ENCODE measurements at regions not wholly inside any gene's neighbourhood (a gene's known extent, or its start where the extent isn't known, plus 50 kb on each side); places are given as distances from the start of the nearest gene placed in this dataset.

GRCh38 chrX:867502-867901 lies 236.9 kb downstream of the SHOX start:
- Mint-ChIP-seq H3K9me3 (ENCODE audit: unreplicated experiment) (peaks cover 55% of the 10 kb centered on the region), H3K36me3 (ENCODE audit: low read depth, unreplicated experiment) (peaks cover 26% of the 10 kb centered on the region), H3K4me1 (ENCODE audit: unreplicated experiment) (no peaks in the 10 kb centered on the region), H3K4me3 (ENCODE audit: unreplicated experiment) (no peak overlapping the region), H3K27me3 (ENCODE audit: unreplicated experiment) (peaks cover 12% of the 10 kb centered on the region), H3K27ac (ENCODE audit: unreplicated experiment) (no peak overlapping the region)
- TF ChIP-seq, protein P1, sequence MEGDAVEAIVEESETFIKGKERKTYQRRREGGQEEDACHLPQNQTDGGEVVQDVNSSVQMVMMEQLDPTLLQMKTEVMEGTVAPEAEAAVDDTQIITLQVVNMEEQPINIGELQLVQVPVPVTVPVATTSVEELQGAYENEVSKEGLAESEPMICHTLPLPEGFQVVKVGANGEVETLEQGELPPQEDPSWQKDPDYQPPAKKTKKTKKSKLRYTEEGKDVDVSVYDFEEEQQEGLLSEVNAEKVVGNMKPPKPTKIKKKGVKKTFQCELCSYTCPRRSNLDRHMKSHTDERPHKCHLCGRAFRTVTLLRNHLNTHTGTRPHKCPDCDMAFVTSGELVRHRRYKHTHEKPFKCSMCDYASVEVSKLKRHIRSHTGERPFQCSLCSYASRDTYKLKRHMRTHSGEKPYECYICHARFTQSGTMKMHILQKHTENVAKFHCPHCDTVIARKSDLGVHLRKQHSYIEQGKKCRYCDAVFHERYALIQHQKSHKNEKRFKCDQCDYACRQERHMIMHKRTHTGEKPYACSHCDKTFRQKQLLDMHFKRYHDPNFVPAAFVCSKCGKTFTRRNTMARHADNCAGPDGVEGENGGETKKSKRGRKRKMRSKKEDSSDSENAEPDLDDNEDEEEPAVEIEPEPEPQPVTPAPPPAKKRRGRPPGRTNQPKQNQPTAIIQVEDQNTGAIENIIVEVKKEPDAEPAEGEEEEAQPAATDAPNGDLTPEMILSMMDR (IDR thresholded peaks at IDR 0.05; ENCODE audit: unreplicated experiment), result no peak
- no peak for DNase-seq (ENCODE audit: low spot score)

DNA sequence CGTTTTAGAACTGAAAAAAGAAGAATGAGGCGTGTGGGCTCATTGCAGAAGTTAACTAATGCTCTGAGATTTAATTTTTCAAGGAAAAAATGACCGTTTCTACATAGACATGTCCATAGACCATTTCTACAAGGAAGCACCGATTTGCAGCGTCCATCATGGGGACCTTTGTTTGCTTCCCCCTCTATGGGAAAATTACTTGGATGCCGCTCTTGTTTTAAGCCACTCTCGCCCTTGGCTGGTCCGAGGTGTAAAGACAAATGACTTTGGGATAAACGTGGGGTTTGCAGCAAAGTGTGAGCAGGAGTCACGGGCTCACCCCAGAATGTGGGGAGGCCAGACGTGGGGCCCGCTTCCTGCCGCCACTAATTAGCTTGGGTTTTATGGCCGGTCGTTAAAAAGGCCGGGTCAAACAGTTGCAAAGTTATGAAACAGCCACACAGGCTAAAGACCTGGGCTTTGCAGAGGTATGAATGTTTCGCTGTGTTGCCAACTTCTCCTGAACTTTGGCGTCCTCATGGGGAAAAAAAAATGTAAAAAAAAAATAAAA lies 235.9 kb downstream of the SHOX start:
- H3K36me3 Mint-ChIP-seq (ENCODE audit: low read depth, unreplicated experiment), result peaks cover 23% of the 10 kb centered on the region
- peaks cover 51% of the 10 kb centered on the region for H3K9me3 Mint-ChIP-seq (ENCODE audit: unreplicated experiment)
- TF ChIP-seq, protein P1 (IDR thresholded peaks at IDR 0.05; ENCODE audit: unreplicated experiment), result no peak
- H3K4me3 Mint-ChIP-seq (ENCODE audit: unreplicated experiment), result no peak overlapping the region
- no peaks in the 10 kb centered on the region for H3K4me1 Mint-ChIP-seq (ENCODE audit: unreplicated experiment)
- H3K27me3 Mint-ChIP-seq (ENCODE audit: unreplicated experiment), result peaks cover 15% of the 10 kb centered on the region
- no peak overlapping the region for H3K27ac Mint-ChIP-seq (ENCODE audit: unreplicated experiment)
- no peak for DNase-seq (ENCODE audit: low spot score)

- H3K27me3 Mint-ChIP-seq (ENCODE audit: unreplicated experiment), result peaks cover 12% of the 10 kb centered on the region
- no peak overlapping the region for H3K27ac Mint-ChIP-seq (ENCODE audit: unreplicated experiment)
- H3K9me3 Mint-ChIP-seq (ENCODE audit: unreplicated experiment), result peaks cover 42% of the 10 kb centered on the region
- no peaks in the 10 kb centered on the region for H3K4me1 Mint-ChIP-seq (ENCODE audit: unreplicated experiment)
- TF ChIP-seq, protein P1 (IDR thresholded peaks at IDR 0.05; ENCODE audit: unreplicated experiment), result no peak
- no peak for DNase-seq (ENCODE audit: low spot score)
- H3K36me3 Mint-ChIP-seq (ENCODE audit: low read depth, unreplicated experiment), result peaks cover 20% of the 10 kb centered on the region
- H3K4me3 Mint-ChIP-seq (ENCODE audit: unreplicated experiment), result no peak overlapping the region
Measured at GRCh38 chrX:865422-865821, 234.8 kb downstream of the SHOX start.

DNA sequence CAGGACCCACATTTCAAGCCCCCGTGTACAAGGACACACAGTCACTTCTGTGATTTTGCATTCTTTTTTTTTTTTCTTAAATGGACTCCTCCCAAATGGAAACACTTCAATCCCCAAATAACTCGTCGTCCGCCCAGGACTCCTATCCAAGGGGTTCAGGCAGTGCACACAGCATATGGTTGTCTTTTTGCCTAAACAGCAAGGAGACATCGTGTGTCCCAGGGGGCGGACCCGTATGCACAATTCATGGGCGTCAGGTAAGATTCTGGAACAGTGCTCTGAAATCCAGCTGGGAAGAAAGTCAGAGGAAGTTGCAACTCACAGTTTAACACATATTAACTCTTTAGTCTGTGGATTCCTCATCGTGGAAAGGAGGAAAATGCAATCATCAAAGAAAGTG lies 231.3 kb downstream of the SHOX start:
- Mint-ChIP-seq H3K4me1 (ENCODE audit: unreplicated experiment) (no peaks in the 10 kb centered on the region), H3K27me3 (ENCODE audit: unreplicated experiment) (peaks cover 12% of the 10 kb centered on the region), H3K9me3 (ENCODE audit: unreplicated experiment) (peaks cover 22% of the 10 kb centered on the region), H3K36me3 (ENCODE audit: low read depth, unreplicated experiment) (peaks cover 14% of the 10 kb centered on the region), H3K4me3 (ENCODE audit: unreplicated experiment) (no peak overlapping the region), H3K27ac (ENCODE audit: unreplicated experiment) (no peak overlapping the region)
- DNase-seq (ENCODE audit: low spot score), result no peak
- TF ChIP-seq, protein P1 (IDR thresholded peaks at IDR 0.05; ENCODE audit: unreplicated experiment), result no peak

DNA sequence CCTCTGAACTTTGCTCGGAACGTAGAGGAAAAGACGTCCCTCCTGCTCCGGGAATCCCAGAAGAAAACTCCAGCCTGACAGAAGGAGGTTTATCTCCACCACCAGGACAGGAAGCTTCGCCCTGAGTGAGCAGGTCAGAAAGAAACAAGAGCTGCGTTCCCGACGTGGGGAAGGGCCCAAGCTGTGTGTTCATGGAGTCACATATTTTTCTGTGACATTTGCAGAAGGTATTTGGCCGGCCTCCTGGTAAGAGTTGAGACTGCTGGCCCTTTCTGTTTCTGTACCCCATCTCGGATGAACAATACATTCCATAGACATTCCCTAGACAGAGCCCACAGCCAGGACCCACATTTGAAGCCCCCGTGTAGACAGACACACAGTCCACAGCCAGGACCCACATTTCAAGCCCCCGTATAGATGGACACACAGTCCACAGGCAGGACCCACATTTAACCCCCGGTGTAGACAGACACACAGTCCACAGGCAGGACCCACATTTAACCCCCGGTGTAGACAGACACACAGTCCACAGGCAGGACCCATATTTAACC lies 230.8 kb downstream of the SHOX start:
- H3K4me3 Mint-ChIP-seq (ENCODE audit: unreplicated experiment), result no peak overlapping the region
- H3K36me3 Mint-ChIP-seq (ENCODE audit: low read depth, unreplicated experiment), result peaks cover 14% of the 10 kb centered on the region
- no peak overlapping the region for H3K27ac Mint-ChIP-seq (ENCODE audit: unreplicated experiment)
- DNase-seq (ENCODE audit: low spot score), result no peak
- TF ChIP-seq, protein P1 (IDR thresholded peaks at IDR 0.05; ENCODE audit: unreplicated experiment), result no peak
- H3K4me1 Mint-ChIP-seq (ENCODE audit: unreplicated experiment), result no peaks in the 10 kb centered on the region
- peaks cover 12% of the 10 kb centered on the region for H3K27me3 Mint-ChIP-seq (ENCODE audit: unreplicated experiment)
- peaks cover 22% of the 10 kb centered on the region for H3K9me3 Mint-ChIP-seq (ENCODE audit: unreplicated experiment)

Data from endothelial cell (in vitro differentiated cells).